MM.1S (cell line): ENCODE measurements at regions not wholly inside any gene's neighbourhood (a gene's known extent, or its start where the extent isn't known, plus 50 kb on each side); places are given as distances from the start of the nearest gene placed in this dataset.

ENCODE experiments used
- EZH2 ChIP-seq: fragments of 300-600 bp; sonication (generic); optimal IDR thresholded peaks from 2 replicates; pipeline ENCODE3; 2017; ENCODE audit warnings: low read depth, mild to moderate bottlenecking, antibody characterized with exemption, low read length, mixed read lengths
- EZH2phosphoT487 ChIP-seq: fragments of 300-600 bp; sonication (generic); IDR thresholded peaks from 2 replicates; pipeline ENCODE4 v1.6.1; 2018; ENCODE audit warnings: antibody characterized with exemption, low read length
- TF ChIP-seq, protein P1 (sequence below): fragments of 300-600 bp; sonication (generic); IDR thresholded peaks from 2 replicates; pipeline ENCODE4 v1.5.1; 2016; ENCODE audit warnings: antibody characterized with exemption, low read length, mixed read lengths

- TF ChIP-seq, protein P1, sequence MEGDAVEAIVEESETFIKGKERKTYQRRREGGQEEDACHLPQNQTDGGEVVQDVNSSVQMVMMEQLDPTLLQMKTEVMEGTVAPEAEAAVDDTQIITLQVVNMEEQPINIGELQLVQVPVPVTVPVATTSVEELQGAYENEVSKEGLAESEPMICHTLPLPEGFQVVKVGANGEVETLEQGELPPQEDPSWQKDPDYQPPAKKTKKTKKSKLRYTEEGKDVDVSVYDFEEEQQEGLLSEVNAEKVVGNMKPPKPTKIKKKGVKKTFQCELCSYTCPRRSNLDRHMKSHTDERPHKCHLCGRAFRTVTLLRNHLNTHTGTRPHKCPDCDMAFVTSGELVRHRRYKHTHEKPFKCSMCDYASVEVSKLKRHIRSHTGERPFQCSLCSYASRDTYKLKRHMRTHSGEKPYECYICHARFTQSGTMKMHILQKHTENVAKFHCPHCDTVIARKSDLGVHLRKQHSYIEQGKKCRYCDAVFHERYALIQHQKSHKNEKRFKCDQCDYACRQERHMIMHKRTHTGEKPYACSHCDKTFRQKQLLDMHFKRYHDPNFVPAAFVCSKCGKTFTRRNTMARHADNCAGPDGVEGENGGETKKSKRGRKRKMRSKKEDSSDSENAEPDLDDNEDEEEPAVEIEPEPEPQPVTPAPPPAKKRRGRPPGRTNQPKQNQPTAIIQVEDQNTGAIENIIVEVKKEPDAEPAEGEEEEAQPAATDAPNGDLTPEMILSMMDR, result no peak
- TF ChIP-seq EZH2, result no peak
- TF ChIP-seq EZH2phosphoT487, result no peak
Measured at GRCh38 chr6:170162775-170163404, 128.0 kb downstream of the DLL1 start.
